ENCODE measurements at regions not wholly inside any gene's neighbourhood (a gene's known extent, or its start where the extent isn't known, plus 50 kb on each side); places are given as distances from the start of the nearest gene placed in this dataset.

DNA sequence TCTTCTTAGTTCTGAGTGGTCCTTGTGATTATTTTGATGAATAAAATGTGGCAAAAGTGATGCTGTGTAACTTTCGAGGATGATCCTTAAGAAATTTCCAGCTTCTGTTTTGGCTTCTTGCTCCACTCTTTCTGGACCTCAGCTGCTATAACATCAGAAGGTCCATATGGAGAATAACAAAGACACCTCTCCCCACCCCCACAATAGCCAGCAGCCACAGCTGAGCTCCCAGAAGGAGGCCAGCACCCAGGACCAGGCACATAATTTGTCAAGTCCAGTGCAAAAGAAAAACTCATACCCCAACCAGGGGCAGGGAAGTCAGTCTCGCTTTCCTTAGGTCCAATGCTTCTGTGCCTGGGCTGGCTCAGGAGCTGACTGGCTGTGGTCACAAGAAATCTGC, 357.6 kb downstream of the RFC3 start:
- no peak for DNase-seq
- intact Hi-C loops (cut with micrococcal nuclease) = no loop called here
- Mint-ChIP-seq H3K27me3 (ENCODE audit: low read depth in 3 of 3) (no peaks in the 10 kb centered on the region), H3K27ac (no peak overlapping the region), H3K4me3 (no peak overlapping the region), H3K9me3 (peaks cover 0 to 16% (median 0%) of the 10 kb centered on the region in 7 donors), H3K4me1 (no peaks in the 10 kb centered on the region), H3K36me3 (no peaks in the 10 kb centered on the region)
- Histone ChIP-seq H3K9ac (ENCODE audit: insufficient read depth, low read length, poor library complexity, severe bottlenecking) (no peak overlapping the region), H3K36me3 (replicated peaks in 1 of 2; ENCODE audit: control insufficient read depth in 1 of 2, insufficient read depth in 2 of 2, low read length in 2 of 2) (no peaks in the 10 kb centered on the region), H3K79me2 (ENCODE audit: insufficient read depth, low read length) (no peaks in the 10 kb centered on the region), H3K27ac (ENCODE audit: low read depth in 1 of 2, low read length in 2 of 2) (no peak overlapping the region), H4K20me1 (ENCODE audit: insufficient read depth, low read length) (no peaks in the 10 kb centered on the region), H2AFZ (ENCODE audit: insufficient read depth, low read depth, low read length, poor library complexity, severe bottlenecking) (no peak overlapping the region), H3K9me3 (replicated peaks in 1 of 2; ENCODE audit: control insufficient read depth in 1 of 2, insufficient read depth in 1 of 2, low read length in 2 of 2) (no peaks in the 10 kb centered on the region), H3K27me3 (ENCODE audit: control insufficient read depth in 2 of 2, insufficient read depth in 2 of 2, low read length in 2 of 2) (no peaks in the 10 kb centered on the region), H3K4me3 (replicated peaks in 1 of 3; ENCODE audit: low read depth in 2 of 3, low read length in 3 of 3) (no peak overlapping the region), H3K4me2 (replicated peaks; ENCODE audit: extremely low read depth, low read length, poor library complexity, severe bottlenecking) (no peak overlapping the region), H3K4me1 (ENCODE audit: control insufficient read depth in 1 of 2, insufficient read depth in 2 of 2, low read length in 2 of 2) (no peaks in the 10 kb centered on the region)
- TF ChIP-seq, protein P1, sequence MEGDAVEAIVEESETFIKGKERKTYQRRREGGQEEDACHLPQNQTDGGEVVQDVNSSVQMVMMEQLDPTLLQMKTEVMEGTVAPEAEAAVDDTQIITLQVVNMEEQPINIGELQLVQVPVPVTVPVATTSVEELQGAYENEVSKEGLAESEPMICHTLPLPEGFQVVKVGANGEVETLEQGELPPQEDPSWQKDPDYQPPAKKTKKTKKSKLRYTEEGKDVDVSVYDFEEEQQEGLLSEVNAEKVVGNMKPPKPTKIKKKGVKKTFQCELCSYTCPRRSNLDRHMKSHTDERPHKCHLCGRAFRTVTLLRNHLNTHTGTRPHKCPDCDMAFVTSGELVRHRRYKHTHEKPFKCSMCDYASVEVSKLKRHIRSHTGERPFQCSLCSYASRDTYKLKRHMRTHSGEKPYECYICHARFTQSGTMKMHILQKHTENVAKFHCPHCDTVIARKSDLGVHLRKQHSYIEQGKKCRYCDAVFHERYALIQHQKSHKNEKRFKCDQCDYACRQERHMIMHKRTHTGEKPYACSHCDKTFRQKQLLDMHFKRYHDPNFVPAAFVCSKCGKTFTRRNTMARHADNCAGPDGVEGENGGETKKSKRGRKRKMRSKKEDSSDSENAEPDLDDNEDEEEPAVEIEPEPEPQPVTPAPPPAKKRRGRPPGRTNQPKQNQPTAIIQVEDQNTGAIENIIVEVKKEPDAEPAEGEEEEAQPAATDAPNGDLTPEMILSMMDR (IDR thresholded peaks at IDR 0.05) = no peak
- WGBS (ENCODE audit: insufficient coverage) = 80% methylated on average over 1 of the region's 2 CpGs

DNA sequence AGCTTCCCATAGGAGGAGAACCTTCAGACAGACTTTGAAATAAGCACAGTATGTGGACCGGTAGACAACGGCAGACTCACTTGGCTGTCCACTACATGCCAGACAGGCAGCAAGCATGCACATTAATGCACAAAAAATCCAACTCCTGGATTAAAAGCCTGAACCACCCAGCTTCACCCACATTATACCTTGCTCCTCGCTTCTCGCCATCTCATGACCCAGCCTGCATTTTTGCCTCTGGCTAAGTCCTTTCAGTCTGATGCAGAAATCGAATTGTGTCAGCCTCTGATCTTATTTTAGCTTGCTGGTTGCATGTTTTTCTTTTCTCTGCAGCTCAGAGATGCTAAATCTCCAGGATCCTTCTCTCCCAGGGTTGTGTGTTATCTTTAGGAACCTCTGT, 358.7 kb downstream of the RFC3 start:
- no peak for DNase-seq
- Histone ChIP-seq H2AFZ (ENCODE audit: insufficient read depth, low read depth, low read length, poor library complexity, severe bottlenecking) (no peak overlapping the region), H3K4me2 (replicated peaks; ENCODE audit: extremely low read depth, low read length, poor library complexity, severe bottlenecking) (no peak overlapping the region), H3K79me2 (ENCODE audit: insufficient read depth, low read length) (no peaks in the 10 kb centered on the region), H3K9ac (ENCODE audit: insufficient read depth, low read length, poor library complexity, severe bottlenecking) (no peak overlapping the region), H3K27me3 (ENCODE audit: control insufficient read depth in 2 of 2, insufficient read depth in 2 of 2, low read length in 2 of 2) (no peaks in the 10 kb centered on the region), H3K9me3 (replicated peaks in 1 of 2; ENCODE audit: control insufficient read depth in 1 of 2, insufficient read depth in 1 of 2, low read length in 2 of 2) (no peaks in the 10 kb centered on the region), H3K4me1 (ENCODE audit: control insufficient read depth in 1 of 2, insufficient read depth in 2 of 2, low read length in 2 of 2) (no peaks in the 10 kb centered on the region), H3K36me3 (replicated peaks in 1 of 2; ENCODE audit: control insufficient read depth in 1 of 2, insufficient read depth in 2 of 2, low read length in 2 of 2) (no peaks in the 10 kb centered on the region), H3K4me3 (replicated peaks in 1 of 3; ENCODE audit: low read depth in 2 of 3, low read length in 3 of 3) (no peak overlapping the region), H4K20me1 (ENCODE audit: insufficient read depth, low read length) (no peaks in the 10 kb centered on the region), H3K27ac (ENCODE audit: low read depth in 1 of 2, low read length in 2 of 2) (no peak overlapping the region)
- Mint-ChIP-seq H3K4me1 (no peaks in the 10 kb centered on the region), H3K27me3 (ENCODE audit: low read depth in 3 of 3) (no peaks in the 10 kb centered on the region), H3K27ac (no peak overlapping the region), H3K9me3 (peaks cover 0 to 14% (median 0%) of the 10 kb centered on the region in 7 donors), H3K36me3 (no peaks in the 10 kb centered on the region), H3K4me3 (no peak overlapping the region)
- TF ChIP-seq, protein P1 (IDR thresholded peaks at IDR 0.05) = no peak
- intact Hi-C loops (cut with micrococcal nuclease) = no loop called here
- WGBS (ENCODE audit: insufficient coverage) = 77% methylated on average over 3 of the region's 5 CpGs
